SK-N-DZ (cell line): ENCODE measurements at regions not wholly inside any gene's neighbourhood (a gene's known extent, or its start where the extent isn't known, plus 50 kb on each side); places are given as distances from the start of the nearest gene placed in this dataset.
A peak's percentile ranks its signal among the peaks of the same experiment; 100 is the strongest.

Experiments
- DNase-seq: peaks from one replicate; pipeline ENCODE4 v3.0.0-alpha.2; 2015; ENCODE audit warnings: low spot score

DNA sequence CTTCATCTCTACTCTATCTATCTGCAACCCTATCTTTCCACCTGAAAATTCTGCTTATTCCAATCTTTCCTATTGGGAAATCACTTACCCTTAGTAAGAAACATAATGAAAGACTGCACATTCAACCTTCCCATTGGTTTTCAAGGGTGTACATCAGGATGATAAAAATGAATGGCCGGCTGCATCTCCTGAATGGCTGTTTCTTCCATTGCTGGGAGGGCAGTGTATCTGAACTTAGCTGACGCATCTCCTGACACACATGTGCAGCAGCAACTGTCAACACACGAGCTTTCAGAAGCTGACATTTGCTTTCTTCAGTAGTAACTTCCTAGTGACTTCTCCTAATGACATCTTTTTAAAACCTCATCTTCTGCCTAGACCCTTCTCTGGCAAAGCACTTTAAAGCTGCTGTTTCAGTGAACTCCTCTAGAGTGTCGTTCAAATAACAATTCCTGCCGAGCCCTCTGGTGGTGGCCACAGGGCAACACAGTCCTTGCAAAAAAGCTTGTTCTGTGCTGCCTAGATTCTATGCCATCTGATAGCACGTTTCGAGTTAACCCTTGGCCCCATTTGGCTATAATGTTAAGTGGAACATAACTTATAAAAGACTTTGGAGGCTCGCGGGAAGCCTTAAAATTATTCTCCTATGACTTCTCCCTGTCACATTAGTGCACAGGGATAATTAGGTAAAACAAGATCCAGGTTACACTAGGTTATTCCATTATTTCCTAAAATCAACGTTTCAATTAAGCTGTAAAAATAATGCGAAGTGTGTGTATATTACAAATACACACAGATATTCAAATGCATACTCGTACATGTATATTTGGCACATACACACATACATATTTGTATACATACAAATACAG, 2340.7 kb downstream of the PCDH7 start:
- peak; percentile 76 for DNase-seq

DNA sequence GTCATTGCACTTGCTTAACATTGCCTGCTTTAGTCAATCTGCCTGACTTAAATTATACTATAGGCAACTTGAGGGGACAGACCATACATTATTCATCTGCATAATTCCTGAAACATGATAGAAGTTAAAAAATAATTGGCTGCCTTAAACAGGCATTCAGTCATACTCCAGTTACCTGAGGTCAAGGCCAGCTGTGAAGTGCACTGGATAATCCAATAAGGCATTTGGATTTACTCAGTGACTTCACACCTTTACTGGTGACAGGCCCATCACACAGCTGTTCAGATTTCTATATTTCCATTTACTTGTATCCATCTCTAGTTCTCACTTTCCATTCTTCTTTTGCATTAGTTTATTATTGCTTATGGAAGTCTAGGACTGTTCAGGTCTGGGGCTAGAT, 2341.6 kb downstream of the PCDH7 start:
- DNase-seq: no peak

DNA sequence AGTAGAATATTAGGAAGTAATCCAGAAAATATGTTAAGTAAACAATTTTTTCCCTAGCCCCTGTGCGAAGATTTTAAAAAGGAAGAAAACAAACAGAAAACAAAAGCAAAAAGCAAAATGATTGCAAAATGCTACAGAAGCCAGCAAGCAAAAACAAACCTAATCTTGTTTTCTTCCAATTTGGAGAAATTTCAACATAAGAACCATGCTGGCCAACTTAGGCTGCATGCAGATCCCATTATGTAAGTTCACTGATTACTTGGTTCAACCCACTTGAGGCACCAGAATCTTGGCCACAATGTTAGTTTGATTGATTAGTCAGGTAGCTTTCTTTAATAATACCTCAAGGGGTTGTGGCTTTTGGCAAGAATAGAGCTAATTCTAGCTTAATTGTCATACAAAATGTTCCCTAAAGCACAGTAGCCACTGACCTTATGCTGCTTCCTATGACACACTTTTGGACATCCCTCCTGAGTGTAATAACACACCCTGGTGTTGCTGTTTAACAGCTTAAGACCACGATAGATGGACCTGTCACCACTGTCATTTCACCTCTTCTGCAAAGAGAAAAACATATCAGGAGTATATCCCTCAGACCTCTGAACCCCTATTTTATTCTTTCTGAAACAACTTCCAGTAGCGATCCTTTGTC, 2342.1 kb downstream of the PCDH7 start:
- DNase-seq: no peak

GRCh38 chr4:33063241-33063640, 2343.1 kb downstream of the PCDH7 start:
- DNase-seq: no peak

DNA sequence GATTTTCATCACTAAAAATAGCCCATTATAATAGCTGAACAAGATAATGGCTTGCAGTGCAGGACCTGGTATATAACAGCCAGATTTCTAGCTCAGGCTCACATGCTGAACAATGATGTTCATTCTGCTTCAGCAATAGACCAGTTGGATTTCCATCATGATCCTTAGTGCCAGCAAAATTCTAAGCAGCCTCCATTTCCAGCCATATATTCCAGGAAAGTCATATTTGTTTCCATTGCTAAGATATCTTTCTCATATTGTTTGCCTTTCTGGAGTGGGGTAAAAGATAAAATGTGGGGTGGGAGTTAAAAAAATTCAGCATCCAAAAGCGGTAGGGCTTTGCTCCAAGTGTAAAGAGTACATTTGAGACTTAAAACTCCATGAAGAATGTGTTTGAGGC, 2344.1 kb downstream of the PCDH7 start:
- DNase-seq: no peak

DNA sequence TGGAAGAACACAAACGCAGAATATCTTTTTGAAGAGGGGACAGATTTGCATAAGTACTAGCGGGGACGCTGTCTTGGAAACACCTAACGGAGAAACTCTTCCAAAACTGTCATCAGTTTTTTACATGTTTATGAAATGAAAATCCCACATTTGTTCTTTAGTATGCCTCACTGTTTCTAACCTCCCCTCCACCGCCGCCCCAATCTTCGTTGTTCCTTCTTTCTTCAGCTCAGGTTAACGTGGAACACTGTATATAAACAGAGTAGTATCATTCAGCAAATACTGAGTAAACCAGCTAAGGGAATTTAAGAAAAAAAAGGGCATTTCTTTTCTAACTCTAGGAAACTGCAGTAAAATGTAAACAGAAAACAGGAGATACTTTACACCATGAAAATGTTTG, 2345.6 kb downstream of the PCDH7 start:
- DNase-seq: no peak

GRCh38 chr4:33067221-33067620, 2347.1 kb downstream of the PCDH7 start:
- no peak for DNase-seq

GRCh38 chr4:33068539-33068938, 2348.4 kb downstream of the PCDH7 start:
- no peak for DNase-seq

GRCh38 chr4:33071535-33071934, 2351.4 kb downstream of the PCDH7 start:
- no peak for DNase-seq

DNA sequence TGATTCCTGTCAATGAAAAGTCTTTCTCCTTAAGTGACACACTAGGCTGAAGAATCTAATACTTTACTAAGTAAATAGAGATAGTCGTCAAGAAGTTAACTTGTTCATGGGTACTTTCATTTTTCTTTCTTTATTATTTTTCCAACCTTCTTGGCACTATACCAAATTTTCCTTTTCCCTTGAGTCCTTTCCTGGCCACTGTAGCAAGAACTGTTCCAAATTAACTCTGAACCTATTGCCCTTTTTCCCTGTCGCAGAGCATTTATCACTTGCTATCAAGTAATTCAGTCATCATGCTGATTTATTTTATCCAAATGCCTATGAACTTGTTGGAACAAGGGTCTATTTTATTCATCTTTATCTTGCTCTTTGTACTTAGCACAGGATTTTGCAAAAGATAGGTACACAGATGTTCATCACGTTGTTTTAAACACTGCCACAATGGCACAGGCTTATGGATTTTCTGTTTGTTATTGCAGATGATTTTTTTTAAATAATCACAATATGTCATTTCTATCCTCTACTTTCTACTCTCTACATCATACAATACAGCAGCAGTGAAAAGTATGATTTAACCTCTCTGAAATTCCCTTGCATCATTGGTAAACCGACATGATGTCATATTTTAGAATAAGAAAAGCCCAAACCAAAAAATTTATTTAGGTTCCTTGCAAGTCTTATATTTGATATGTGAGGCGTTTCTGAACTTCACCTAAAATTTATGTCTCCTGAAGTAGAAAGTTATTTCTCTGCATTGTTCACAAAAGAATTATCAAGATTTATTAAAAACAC, 2352.3 kb downstream of the PCDH7 start:
- no peak for DNase-seq

DNA sequence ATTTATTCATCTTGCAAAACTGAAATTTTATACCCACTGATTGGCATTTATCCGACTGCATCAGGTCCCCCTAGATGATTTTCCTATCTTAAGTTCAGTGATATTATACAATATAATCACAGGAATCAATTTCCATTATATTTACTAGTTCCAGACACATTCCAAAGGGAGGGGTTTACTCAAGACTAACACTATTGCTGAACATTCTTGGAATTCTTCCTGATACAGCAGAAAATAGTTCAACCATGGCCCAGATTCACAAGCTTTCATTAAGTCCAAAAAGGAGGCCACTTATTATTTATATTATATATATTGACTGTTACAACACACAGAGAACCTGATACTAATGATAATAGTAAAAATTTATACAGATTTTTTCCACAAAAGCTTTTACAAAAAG, 2353.6 kb downstream of the PCDH7 start:
- no peak for DNase-seq

DNA sequence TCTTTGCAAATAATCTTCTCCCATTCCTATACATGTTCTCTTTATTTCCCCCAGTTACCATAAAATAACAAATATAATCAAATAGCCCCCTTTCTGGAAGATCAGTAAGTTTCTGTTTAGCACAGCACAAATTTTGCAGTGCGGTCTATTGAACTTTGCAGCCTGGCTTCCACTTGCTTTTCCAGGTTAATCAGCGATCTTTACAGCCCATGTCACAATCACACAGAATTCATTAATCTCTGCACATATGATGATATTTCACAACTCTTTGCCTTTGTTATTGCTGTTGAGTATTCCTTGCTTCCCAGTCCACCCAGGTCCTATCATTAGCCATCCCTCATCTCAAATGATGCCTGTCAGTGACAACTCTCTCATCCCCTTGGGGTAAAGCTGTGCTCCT, 2358.0 kb downstream of the PCDH7 start:
- DNase-seq: no peak

GRCh38 chr4:33080275-33080674, 2360.1 kb downstream of the PCDH7 start:
- DNase-seq: no peak

DNA sequence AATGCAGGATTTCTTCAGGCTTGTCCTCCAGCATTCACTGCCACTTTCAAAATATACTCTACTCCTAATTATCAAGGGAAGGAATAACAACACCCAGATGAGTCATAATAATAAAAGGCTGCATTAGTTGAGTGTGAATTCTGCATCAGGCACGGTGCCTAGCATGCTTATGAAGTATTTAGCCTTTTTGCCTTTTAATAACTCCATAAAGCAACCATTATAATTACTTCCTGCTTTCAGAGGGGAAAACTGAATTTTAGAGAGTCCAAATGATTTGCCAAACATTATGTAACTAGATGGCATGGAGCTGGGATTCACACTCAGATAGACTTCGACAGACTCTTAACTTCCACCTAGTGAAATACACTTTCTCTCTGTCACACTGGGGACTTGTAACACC, 2365.5 kb downstream of the PCDH7 start:
- DNase-seq: no peak

DNA sequence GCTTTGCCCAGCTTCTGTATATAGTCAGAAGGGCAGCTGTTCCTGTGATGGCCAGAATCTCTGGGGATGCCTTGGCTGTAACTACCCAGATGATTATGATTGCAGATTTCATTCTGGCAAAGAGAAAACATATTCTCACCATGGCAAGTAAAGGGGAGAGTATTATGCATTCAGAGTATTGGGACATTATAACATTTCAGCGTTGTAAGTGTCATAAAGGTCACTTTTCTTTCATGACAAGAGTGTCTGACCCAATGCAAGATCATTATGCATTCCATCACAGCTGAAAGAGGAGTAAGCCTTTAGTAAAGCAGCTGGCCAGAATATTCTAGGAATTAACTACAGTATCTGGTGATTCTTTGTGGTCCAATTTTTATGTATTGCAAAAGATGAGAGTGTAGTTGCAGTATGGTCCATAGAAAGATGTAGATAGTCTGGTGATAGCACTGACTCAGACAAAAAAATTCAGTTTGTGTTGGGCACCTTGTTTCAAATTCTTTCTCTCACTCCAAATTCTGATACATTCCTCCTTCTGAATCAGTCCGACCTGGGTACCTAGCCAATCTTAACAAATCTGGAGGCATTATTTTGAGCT, 2366.3 kb downstream of the PCDH7 start:
- no peak for DNase-seq

DNA sequence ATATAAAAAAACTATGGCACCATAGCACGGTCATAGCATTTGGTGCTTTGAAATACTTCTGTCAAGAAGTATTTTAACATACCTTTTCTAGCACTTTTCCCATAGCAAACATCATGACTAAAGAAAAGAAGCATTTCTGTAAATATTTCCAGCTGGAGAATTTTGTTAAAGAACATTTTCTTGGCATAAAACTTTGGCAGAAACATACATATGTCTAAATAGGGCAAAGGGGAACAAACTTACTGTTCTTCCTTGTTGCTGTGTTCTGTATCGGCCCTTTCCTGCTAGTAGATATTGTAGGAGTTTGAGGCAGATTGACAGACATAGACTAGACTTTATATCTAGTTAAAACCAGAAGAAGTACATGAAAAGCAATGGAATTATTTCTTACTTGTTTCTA, 2368.5 kb downstream of the PCDH7 start:
- no peak for DNase-seq

DNA sequence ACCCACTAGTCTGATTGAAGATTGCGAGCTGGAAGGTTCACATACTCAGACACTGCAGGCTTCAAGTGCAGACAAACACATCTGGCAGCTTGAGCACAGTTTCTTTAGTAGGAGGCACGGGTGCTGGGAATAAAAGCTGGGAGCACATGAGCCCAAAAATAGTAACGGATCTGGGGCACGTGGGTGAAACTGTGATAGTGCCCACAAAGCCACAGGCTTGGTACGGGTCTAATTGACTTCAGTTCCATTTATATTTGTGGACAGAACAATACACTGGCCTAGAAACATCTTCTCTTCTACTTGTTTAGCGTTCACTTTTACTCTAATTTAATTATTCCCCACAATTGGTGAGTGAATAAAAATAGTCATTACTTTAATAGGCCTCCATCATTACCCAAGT, 2370.7 kb downstream of the PCDH7 start:
- DNase-seq: no peak

GRCh38 chr4:33091961-33092360, 2371.8 kb downstream of the PCDH7 start:
- DNase-seq: no peak

- DNase-seq: no peak
Measured at GRCh38 chr4:33104273-33104672, 2384.1 kb downstream of the PCDH7 start.

- no peak for DNase-seq
Measured at GRCh38 chr4:33107814-33108213, 2387.6 kb downstream of the PCDH7 start.

GRCh38 chr4:33111117-33111516, 2390.9 kb downstream of the PCDH7 start:
- DNase-seq: no peak

DNA sequence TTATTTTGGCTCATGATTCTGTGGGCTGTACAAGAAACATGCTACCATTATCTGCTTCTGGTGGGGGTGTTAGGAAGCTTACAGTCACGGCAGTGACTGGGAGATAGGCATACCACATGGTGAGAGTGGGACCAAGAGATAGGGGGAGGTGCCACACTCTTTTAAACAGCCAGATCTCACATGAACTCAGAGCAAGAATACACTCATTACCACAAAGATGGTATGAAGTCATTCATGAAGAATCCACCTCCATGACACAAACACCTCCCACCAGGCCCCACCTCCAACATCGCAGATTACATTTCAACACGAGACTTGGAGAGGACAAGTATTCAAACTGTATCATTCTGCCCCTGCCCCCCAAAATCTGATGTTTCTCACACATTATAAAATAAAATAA, 2396.7 kb downstream of the PCDH7 start:
- DNase-seq: no peak
